Fibroblast of the aortic adventitia (primary cell): ENCODE measurements at regions not wholly inside any gene's neighbourhood (a gene's known extent, or its start where the extent isn't known, plus 50 kb on each side); places are given as distances from the start of the nearest gene placed in this dataset.
A peak's percentile ranks its signal among the peaks of the same experiment; 100 is the strongest.
"Not testable (repeated sequence)": the region's sequence is repeated elsewhere in the genome, so short reads cannot be mapped to it uniquely, and the experiment has no call there.

ENCODE experiments used
- DNase-seq: peaks from one replicate; pipeline ENCODE4 v3.0.0-alpha.2; 2010; ENCODE audit warnings: low read depth
- H3K4me3 ChIP-seq: 2 replicates; pipeline ENCODE4 v1.5.1; 2011; ENCODE audit warnings: low read depth, mild to moderate bottlenecking, control low read depth, low read length, moderate library complexity
- CTCF ChIP-seq: IDR thresholded peaks from 2 replicates; pipeline ENCODE4 v1.5.1; 2011; ENCODE audit warnings: mild to moderate bottlenecking, low read length, control low read depth, inconsistent platforms; ENCODE audit not compliant: insufficient read depth

- not testable (repeated sequence) for H3K4me3 ChIP-seq, DNase-seq
Observed at GRCh38 chr7:65651826-65652592, 220.9 kb upstream of the VKORC1L1 start.

- H3K4me3 ChIP-seq, DNase-seq: not testable (repeated sequence)
Observed at GRCh38 chr7:65652669-65653068, 220.2 kb upstream of the VKORC1L1 start.

GRCh38 chr7:65656494-65657188 lies 216.2 kb upstream of the VKORC1L1 start:
- DNase-seq, H3K4me3 ChIP-seq: not testable (repeated sequence)

GRCh38 chr7:65683362-65683761 lies 189.5 kb upstream of the VKORC1L1 start:
- H3K4me3 ChIP-seq, DNase-seq: not testable (repeated sequence)

GRCh38 chr7:65699026-65699714 lies 173.7 kb upstream of the VKORC1L1 start:
- DNase-seq, H3K4me3 ChIP-seq: not testable (repeated sequence)

GRCh38 chr7:65699715-65700356 lies 173.0 kb upstream of the VKORC1L1 start:
- H3K4me3 ChIP-seq, DNase-seq: not testable (repeated sequence)

- not testable (repeated sequence) for DNase-seq, H3K4me3 ChIP-seq
Observed at GRCh38 chr7:65719123-65719798, 153.6 kb upstream of the VKORC1L1 start.

GRCh38 chr7:65722361-65722792 lies 150.5 kb upstream of the VKORC1L1 start:
- H3K4me3 ChIP-seq, result no peak overlapping the region
- TF ChIP-seq CTCF, result peak; percentile 72
- DNase-seq, result peak; percentile 31

GRCh38 chr7:65727182-65727581 lies 145.7 kb upstream of the VKORC1L1 start:
- not testable (repeated sequence) for H3K4me3 ChIP-seq, DNase-seq

- H3K4me3 ChIP-seq, result no peak overlapping the region
- DNase-seq, result no peak
- no peak for TF ChIP-seq CTCF
Observed at GRCh38 chr7:65731129-65731528, 141.7 kb upstream of the VKORC1L1 start.
